ENCODE measurements at regions not wholly inside any gene's neighbourhood (a gene's known extent, or its start where the extent isn't known, plus 50 kb on each side); places are given as distances from the start of the nearest gene placed in this dataset.

GRCh38 chr19:29422486-29423085 lies 103.2 kb upstream of the VSTM2B start:
- H3K4me2 ChIP-seq: no peak overlapping the region
- H3K27ac Mint-ChIP-seq: no peak overlapping the region

GRCh38 chr19:29428071-29428470 lies 97.7 kb upstream of the VSTM2B start:
- no peaks in the 10 kb centered on the region for H3K4me1 Mint-ChIP-seq
- Histone ChIP-seq H3K9me3 (ENCODE audit: low read depth) (no peaks in the 10 kb centered on the region), H3K27ac (no peak overlapping the region), H3K9ac (no peak overlapping the region), H2AFZ (replicated peaks) (no peak overlapping the region), H3K79me2 (ENCODE audit: low read depth) (no peaks in the 10 kb centered on the region), H3K4me1 (no peaks in the 10 kb centered on the region), H3K4me3 (no peak overlapping the region), H3K4me2 (no peak overlapping the region), H4K20me1 (ENCODE audit: low read depth) (no peaks in the 10 kb centered on the region), H3K27me3 (no peaks in the 10 kb centered on the region), H3F3A (ENCODE audit: low read depth) (no peaks in the 10 kb centered on the region), H3K36me3 (no peaks in the 10 kb centered on the region)
- peaks cover 14% of the 10 kb centered on the region for H3K27me3 Mint-ChIP-seq (ENCODE audit: insufficient read depth, low read depth)
- H3K4me3 Mint-ChIP-seq: no peak overlapping the region
- H3K9me3 Mint-ChIP-seq: peaks cover 19% of the 10 kb centered on the region
- no peak for DNase-seq (ENCODE audit: low spot score)
- no peak for TF ChIP-seq CTCF (IDR thresholded peaks at IDR 0.05)
- TF ChIP-seq EZH2phosphoT487 (IDR thresholded peaks at IDR 0.05): no peak
- no peak for TF ChIP-seq EZH2 (IDR thresholded peaks at IDR 0.05)
- H3K27ac Mint-ChIP-seq: no peak overlapping the region
- H3K36me3 Mint-ChIP-seq: no peaks in the 10 kb centered on the region

More at GRCh38 chr19:29422486-29423085, 103.2 kb upstream of the VSTM2B start:
- Histone ChIP-seq H4K20me1 (ENCODE audit: low read depth) (no peaks in the 10 kb centered on the region), H3K79me2 (ENCODE audit: low read depth) (no peaks in the 10 kb centered on the region), H3F3A (ENCODE audit: low read depth) (no peaks in the 10 kb centered on the region), H3K9me3 (ENCODE audit: low read depth) (no peaks in the 10 kb centered on the region), H3K4me1 (no peaks in the 10 kb centered on the region), H3K27ac (no peak overlapping the region), H3K4me3 (no peak overlapping the region), H3K9ac (no peak overlapping the region), H3K27me3 (no peaks in the 10 kb centered on the region), H3K36me3 (no peaks in the 10 kb centered on the region), H2AFZ (replicated peaks) (no peak overlapping the region)
- no peaks in the 10 kb centered on the region for H3K36me3 Mint-ChIP-seq
- peaks cover 8% of the 10 kb centered on the region for H3K9me3 Mint-ChIP-seq
- peaks cover 3% of the 10 kb centered on the region for H3K4me1 Mint-ChIP-seq
- no peak overlapping the region for H3K4me3 Mint-ChIP-seq
- H3K27me3 Mint-ChIP-seq (ENCODE audit: insufficient read depth, low read depth): peaks cover 10% of the 10 kb centered on the region
- TF ChIP-seq EZH2 (IDR thresholded peaks at IDR 0.05) (no peak), CTCF (IDR thresholded peaks at IDR 0.05) (no peak), EZH2phosphoT487 (IDR thresholded peaks at IDR 0.05) (no peak)
- DNase-seq (ENCODE audit: low spot score): no peak

- no peaks in the 10 kb centered on the region for H3K36me3 ChIP-seq
- no peaks in the 10 kb centered on the region for H3F3A ChIP-seq (ENCODE audit: low read depth)
- Mint-ChIP-seq H3K9me3 (peaks cover 19% of the 10 kb centered on the region), H3K4me1 (no peaks in the 10 kb centered on the region), H3K36me3 (no peaks in the 10 kb centered on the region), H3K27ac (no peak overlapping the region), H3K4me3 (no peak overlapping the region), H3K27me3 (ENCODE audit: insufficient read depth, low read depth) (peaks cover 21% of the 10 kb centered on the region)
- H2AFZ ChIP-seq (replicated peaks): no peak overlapping the region
- no peaks in the 10 kb centered on the region for H3K79me2 ChIP-seq (ENCODE audit: low read depth)
- DNase-seq (ENCODE audit: low spot score): no peak
- H4K20me1 ChIP-seq (ENCODE audit: low read depth): no peaks in the 10 kb centered on the region
- no peaks in the 10 kb centered on the region for H3K9me3 ChIP-seq (ENCODE audit: low read depth)
- no peak overlapping the region for H3K4me3 ChIP-seq
- no peak overlapping the region for H3K4me2 ChIP-seq
- H3K4me1 ChIP-seq: no peaks in the 10 kb centered on the region
- H3K27ac ChIP-seq: no peak overlapping the region
- TF ChIP-seq CTCF (IDR thresholded peaks at IDR 0.05) (no peak), EZH2phosphoT487 (IDR thresholded peaks at IDR 0.05) (no peak), EZH2 (IDR thresholded peaks at IDR 0.05) (no peak)
- H3K27me3 ChIP-seq: no peaks in the 10 kb centered on the region
- no peak overlapping the region for H3K9ac ChIP-seq
Measured at GRCh38 chr19:29429021-29429420, 96.8 kb upstream of the VSTM2B start.
